IPS-20b (cell line): ENCODE measurements at regions not wholly inside any gene's neighbourhood (a gene's known extent, or its start where the extent isn't known, plus 50 kb on each side); places are given as distances from the start of the nearest gene placed in this dataset.
"Not testable (repeated sequence)": the region's sequence is repeated elsewhere in the genome, so short reads cannot be mapped to it uniquely, and the experiment has no call there.

Experiments
- H3K27ac ChIP-seq: one replicate; pipeline ENCODE4 v1.5.1; 2013; ENCODE audit warnings: low read length
- H3K27me3 ChIP-seq: 2 replicates; pipeline ENCODE4 v1.6.1; 2013; ENCODE audit warnings: mild to moderate bottlenecking, low read length, inconsistent platforms; ENCODE audit not compliant: insufficient read depth
- H3K36me3 ChIP-seq: 2 replicates; pipeline ENCODE4 v1.6.1; 2013; ENCODE audit warnings: low read depth, mild to moderate bottlenecking, inconsistent platforms, low read length, moderate library complexity; ENCODE audit not compliant: insufficient read depth
- H3K4me1 ChIP-seq: 2 replicates; pipeline ENCODE4 v1.6.1; 2013; ENCODE audit warnings: mild to moderate bottlenecking, control low read depth, inconsistent platforms, low read length, moderate library complexity; ENCODE audit not compliant: insufficient read depth
- H3K4me3 ChIP-seq: 2 replicates; pipeline ENCODE4 v1.5.1; 2013; ENCODE audit warnings: mild to moderate bottlenecking, low read length, inconsistent platforms
- H3K9ac ChIP-seq: 2 replicates; pipeline ENCODE4 v1.6.1; 2013; ENCODE audit warnings: low read depth, mild to moderate bottlenecking, inconsistent platforms, low read length, moderate library complexity
- H3K9me3 ChIP-seq: 2 replicates; pipeline ENCODE4 v1.6.1; 2013; ENCODE audit warnings: mild to moderate bottlenecking, low read depth, low read length, inconsistent platforms; ENCODE audit not compliant: insufficient read depth

DNA sequence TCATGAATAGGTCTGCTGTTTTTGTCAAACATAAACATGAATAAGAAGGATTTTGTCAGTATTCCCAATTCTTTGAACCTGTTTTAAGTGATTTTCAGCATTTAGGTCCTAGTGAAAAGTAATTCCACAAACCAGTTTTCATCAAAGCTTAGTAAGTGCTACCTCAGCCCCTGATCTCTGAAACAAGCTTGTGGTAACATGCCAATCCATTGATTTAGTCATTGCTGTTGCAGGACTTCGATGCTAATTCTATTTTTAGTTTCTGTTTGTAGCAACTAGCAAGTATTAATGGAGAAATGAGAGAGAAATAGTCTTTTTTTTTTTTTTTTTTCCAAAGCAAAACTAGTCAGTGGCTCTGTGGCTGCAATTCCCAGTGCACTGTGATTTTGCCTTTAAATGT is 91.4 kb downstream of the JRKL start:
- Histone ChIP-seq H3K9ac (no peak overlapping the region), H3K4me1 (no peaks in the 10 kb centered on the region), H3K9me3 (peaks cover 8% of the 10 kb centered on the region), H3K27me3 (no peaks in the 10 kb centered on the region), H3K27ac (no peak overlapping the region), H3K4me3 (no peak overlapping the region), H3K36me3 (no peaks in the 10 kb centered on the region)

GRCh38 chr11:96481771-96482170 is 92.0 kb downstream of the JRKL start:
- no peaks in the 10 kb centered on the region for H3K4me1 ChIP-seq
- H3K27me3 ChIP-seq = no peaks in the 10 kb centered on the region
- no peak overlapping the region for H3K9ac ChIP-seq
- no peak overlapping the region for H3K4me3 ChIP-seq
- H3K27ac ChIP-seq = no peak overlapping the region
- H3K9me3 ChIP-seq = peaks cover 5% of the 10 kb centered on the region; the same call in 1 of the 2 replicates
- no peaks in the 10 kb centered on the region for H3K36me3 ChIP-seq

DNA sequence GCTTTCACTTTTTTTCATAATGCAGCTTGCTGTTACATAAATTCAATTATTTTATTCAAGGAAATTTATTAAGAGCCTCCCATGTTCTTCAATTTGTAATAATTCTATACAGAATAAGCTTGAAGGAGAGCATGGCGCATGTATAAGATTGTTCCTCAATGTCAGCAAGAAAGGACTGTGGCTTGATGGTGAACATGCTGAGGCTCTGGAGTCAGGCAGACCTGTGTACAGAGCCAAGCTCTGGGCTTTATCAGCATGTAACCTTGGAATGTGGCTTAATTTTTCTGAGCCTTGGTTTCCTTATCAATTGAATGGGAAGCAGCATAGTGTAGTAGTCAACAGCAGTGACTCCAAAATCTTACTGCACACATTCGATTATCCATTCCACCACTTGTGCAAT is 92.4 kb downstream of the JRKL start:
- H3K27me3 ChIP-seq = no peaks in the 10 kb centered on the region
- H3K4me1 ChIP-seq = no peaks in the 10 kb centered on the region
- H3K9ac ChIP-seq = no peak overlapping the region
- peaks cover 5% of the 10 kb centered on the region; the same call in 1 of the 2 replicates for H3K9me3 ChIP-seq
- no peak overlapping the region for H3K27ac ChIP-seq
- no peaks in the 10 kb centered on the region for H3K36me3 ChIP-seq
- no peak overlapping the region for H3K4me3 ChIP-seq

DNA sequence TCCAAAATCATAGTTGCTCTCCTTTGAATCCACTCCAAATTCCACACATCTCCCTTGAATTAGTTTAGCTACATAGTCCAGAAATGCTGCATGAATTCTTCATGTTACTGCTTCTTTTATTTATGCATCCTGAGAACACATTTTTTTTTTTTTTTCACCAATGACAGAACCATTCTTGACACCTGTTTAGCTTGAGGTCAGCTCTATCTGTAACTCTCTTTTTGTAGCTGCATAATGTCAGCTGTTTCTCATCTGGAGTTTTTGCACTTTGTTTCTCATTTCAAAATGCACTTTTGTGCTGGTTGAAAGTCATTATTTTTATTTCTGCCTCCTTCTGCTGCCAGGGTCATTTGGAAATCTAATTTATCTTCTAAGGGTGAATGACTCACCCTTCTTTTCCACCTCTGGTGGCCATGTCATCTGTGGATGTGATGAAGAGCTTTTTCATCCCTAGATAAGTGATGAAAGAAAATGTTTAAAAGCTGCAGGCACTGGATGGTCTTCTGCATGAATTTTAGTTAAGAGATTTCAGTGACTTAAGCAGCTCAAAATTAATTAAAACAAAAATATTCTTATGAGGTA is 93.7 kb downstream of the JRKL start:
- Histone ChIP-seq H3K9me3 (no peaks in the 10 kb centered on the region), H3K4me1 (no peaks in the 10 kb centered on the region), H3K27me3 (no peaks in the 10 kb centered on the region), H3K4me3 (no peak overlapping the region), H3K9ac (no peak overlapping the region), H3K36me3 (no peaks in the 10 kb centered on the region), H3K27ac (no peak overlapping the region)

DNA sequence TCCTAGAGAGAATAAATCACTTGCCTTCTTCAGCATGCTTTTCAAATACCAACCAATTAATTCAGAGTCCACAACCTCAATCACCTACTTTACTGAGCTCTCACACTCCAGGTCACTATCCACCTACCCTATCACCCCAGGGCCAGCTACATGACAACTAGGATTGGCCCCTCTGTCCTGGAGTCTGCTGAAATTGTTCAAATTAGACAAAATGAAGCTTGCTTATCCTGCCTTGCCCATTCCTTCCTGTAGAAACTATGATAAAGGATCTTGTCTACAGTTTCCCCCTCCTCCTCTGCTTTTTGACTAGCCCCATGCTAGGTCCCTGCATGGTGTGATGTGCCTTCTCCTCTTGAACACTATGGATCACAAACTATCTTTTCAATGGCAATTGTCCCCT is 94.5 kb downstream of the JRKL start:
- H3K4me1 ChIP-seq = no peaks in the 10 kb centered on the region
- no peak overlapping the region for H3K9ac ChIP-seq
- H3K36me3 ChIP-seq = no peaks in the 10 kb centered on the region
- no peaks in the 10 kb centered on the region for H3K9me3 ChIP-seq
- no peak overlapping the region for H3K27ac ChIP-seq
- H3K27me3 ChIP-seq = no peaks in the 10 kb centered on the region
- no peak overlapping the region for H3K4me3 ChIP-seq

- Histone ChIP-seq H3K9me3 (no peaks in the 10 kb centered on the region), H3K27ac (no peak overlapping the region), H3K36me3 (no peaks in the 10 kb centered on the region), H3K27me3 (no peaks in the 10 kb centered on the region), H3K9ac (no peak overlapping the region), H3K4me1 (no peaks in the 10 kb centered on the region), H3K4me3 (no peak overlapping the region)
Measured at GRCh38 chr11:96486890-96487611, 97.2 kb downstream of the JRKL start.

GRCh38 chr11:96488911-96489310 is 99.1 kb downstream of the JRKL start:
- H3K27ac ChIP-seq, H3K27me3 ChIP-seq, H3K9me3 ChIP-seq, H3K4me3 ChIP-seq, H3K4me1 ChIP-seq, H3K36me3 ChIP-seq, H3K9ac ChIP-seq: not testable (repeated sequence)

GRCh38 chr11:96500440-96500839 is 110.6 kb downstream of the JRKL start:
- H3K27me3 ChIP-seq = no peaks in the 10 kb centered on the region
- H3K9ac ChIP-seq = no peak overlapping the region
- no peak overlapping the region for H3K4me3 ChIP-seq
- H3K27ac ChIP-seq = no peak overlapping the region
- no peaks in the 10 kb centered on the region; the same call in 1 of the 2 replicates for H3K9me3 ChIP-seq
- H3K36me3 ChIP-seq = no peaks in the 10 kb centered on the region
- H3K4me1 ChIP-seq = no peaks in the 10 kb centered on the region

DNA sequence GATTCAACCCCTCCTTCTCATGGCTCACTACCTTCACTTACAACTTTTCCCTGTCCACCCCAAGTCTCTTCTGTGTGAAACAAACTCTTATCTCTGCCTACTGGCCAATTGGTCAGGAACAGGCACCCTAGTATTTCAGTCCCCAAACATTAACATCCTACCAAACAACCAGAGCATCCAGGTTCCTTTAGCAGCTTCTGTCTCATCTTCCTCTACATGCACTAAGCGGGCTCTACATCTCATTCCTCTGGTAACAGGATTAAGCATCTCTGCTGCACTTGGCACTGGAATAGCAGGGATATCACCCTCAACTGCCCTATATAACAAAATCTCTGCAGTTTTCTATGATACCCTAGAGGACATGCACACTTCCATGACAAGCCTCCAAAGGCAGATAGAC is 116.2 kb downstream of the JRKL start:
- no peaks in the 10 kb centered on the region for H3K9me3 ChIP-seq
- no peak overlapping the region for H3K9ac ChIP-seq
- no peaks in the 10 kb centered on the region for H3K4me1 ChIP-seq
- H3K27ac ChIP-seq = no peak overlapping the region
- H3K4me3 ChIP-seq = no peak overlapping the region
- no peaks in the 10 kb centered on the region for H3K27me3 ChIP-seq
- no peaks in the 10 kb centered on the region for H3K36me3 ChIP-seq

DNA sequence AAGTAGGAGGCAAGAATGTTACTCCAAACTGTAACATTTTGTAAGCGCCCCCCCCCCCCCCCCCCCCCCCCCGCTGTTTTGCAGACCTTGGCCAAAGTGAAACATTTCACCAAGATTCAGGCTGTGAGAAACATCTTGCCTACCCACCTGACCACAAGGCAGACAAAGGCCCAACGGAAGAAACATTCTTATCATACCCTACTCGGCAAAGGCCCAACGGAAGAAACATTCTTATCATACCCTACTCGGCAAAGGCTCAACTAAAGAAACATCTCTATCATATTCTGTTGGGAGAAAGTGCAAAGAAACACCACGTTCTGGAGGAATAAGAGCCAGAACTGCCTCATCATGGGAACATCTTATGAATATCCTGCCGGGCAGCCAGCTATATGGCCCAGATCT is 117.1 kb downstream of the JRKL start:
- no peak overlapping the region for H3K9ac ChIP-seq
- H3K27ac ChIP-seq = no peak overlapping the region
- H3K4me1 ChIP-seq = no peaks in the 10 kb centered on the region
- no peak overlapping the region for H3K4me3 ChIP-seq
- no peaks in the 10 kb centered on the region for H3K9me3 ChIP-seq
- no peaks in the 10 kb centered on the region for H3K27me3 ChIP-seq
- no peaks in the 10 kb centered on the region for H3K36me3 ChIP-seq

- H3K9ac ChIP-seq = no peak overlapping the region
- H3K36me3 ChIP-seq = no peaks in the 10 kb centered on the region
- no peaks in the 10 kb centered on the region for H3K4me1 ChIP-seq
- H3K27ac ChIP-seq = no peak overlapping the region
- no peak overlapping the region for H3K4me3 ChIP-seq
- no peaks in the 10 kb centered on the region for H3K27me3 ChIP-seq
- H3K9me3 ChIP-seq = no peaks in the 10 kb centered on the region
Measured at GRCh38 chr11:96508861-96509260, 119.0 kb downstream of the JRKL start.

DNA sequence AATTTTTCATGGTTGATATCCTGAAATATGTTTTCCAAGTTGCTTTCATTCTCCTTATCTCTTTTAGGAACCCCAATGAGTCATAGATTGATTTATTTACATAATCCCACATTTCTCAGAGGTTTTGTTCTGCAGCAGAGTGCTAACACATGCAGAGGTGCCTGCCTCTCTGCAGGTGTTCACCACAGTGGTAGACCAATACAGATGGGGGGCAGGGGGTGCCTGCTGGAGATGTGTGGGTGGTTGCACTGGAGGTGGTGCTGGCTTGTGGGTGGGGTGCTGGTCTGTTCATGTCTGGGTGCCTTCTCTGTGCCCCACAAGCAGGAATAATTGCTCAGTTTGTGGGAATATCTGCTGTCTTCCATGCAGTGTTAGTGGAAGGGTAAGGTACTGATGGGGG is 131.1 kb downstream of the JRKL start:
- Histone ChIP-seq H3K27me3 (no peaks in the 10 kb centered on the region), H3K4me1 (no peaks in the 10 kb centered on the region), H3K9ac (no peak overlapping the region), H3K4me3 (no peak overlapping the region), H3K36me3 (no peaks in the 10 kb centered on the region), H3K27ac (no peak overlapping the region), H3K9me3 (no peaks in the 10 kb centered on the region; the same call in 1 of the 2 replicates)
